Umbilical cord (tissue), 1 donor: ENCODE measurements at regions not wholly inside any gene's neighbourhood (a gene's known extent, or its start where the extent isn't known, plus 50 kb on each side); places are given as distances from the start of the nearest gene placed in this dataset.
"Not testable (repeated sequence)": the region's sequence is repeated elsewhere in the genome, so short reads cannot be mapped to it uniquely, and the experiment has no call there.

Experiments used
- DNase-seq: peaks from one replicate; pipeline ENCODE4 v3.0.0-alpha.2; 2015; ENCODE audit warnings: low spot score

- DNase-seq: peak; percentile 56
Observed at GRCh38 chr9:100714372-100715099, 136.7 kb downstream of the CAVIN4 start.

DNA sequence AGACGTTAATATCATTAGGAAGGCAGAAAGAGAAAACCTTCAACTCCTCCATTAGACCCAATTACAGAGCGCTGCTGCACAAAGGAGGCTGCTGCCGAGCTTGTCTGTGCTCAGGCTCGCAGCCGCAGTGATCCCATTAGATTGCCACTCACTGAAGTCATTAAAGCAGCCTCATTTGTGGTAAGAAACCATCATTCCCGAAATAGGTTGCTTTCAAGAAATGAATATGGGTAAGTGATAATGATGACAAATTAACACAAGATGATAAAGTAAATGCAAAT, 137.2 kb downstream of the CAVIN4 start:
- no peak for DNase-seq

- DNase-seq: no peak
Observed at GRCh38 chr9:100718717-100719116, 140.8 kb downstream of the CAVIN4 start.

GRCh38 chr9:100720922-100721321, 143.0 kb downstream of the CAVIN4 start:
- DNase-seq: peak; percentile 34

GRCh38 chr9:100724886-100725285, 147.0 kb downstream of the CAVIN4 start:
- no peak for DNase-seq

DNA sequence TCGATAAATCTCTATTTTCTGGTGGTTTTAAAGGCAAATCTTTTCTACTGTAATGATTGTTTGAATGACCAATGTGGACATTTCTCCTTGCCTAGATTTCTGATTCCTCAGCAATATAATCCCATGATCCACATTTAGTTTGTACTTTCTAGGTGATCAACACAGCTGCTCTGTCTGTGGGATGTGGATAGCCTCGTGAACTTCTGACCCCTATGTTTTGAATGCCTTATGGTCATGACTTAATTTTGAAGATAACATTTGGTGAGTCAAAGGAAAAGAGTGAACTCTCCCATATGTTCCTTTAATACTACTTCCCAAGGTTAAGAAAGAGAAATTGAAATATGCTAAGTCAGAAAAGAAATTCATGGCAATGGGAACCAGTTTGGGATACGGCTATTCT, 147.5 kb downstream of the CAVIN4 start:
- no peak for DNase-seq

DNA sequence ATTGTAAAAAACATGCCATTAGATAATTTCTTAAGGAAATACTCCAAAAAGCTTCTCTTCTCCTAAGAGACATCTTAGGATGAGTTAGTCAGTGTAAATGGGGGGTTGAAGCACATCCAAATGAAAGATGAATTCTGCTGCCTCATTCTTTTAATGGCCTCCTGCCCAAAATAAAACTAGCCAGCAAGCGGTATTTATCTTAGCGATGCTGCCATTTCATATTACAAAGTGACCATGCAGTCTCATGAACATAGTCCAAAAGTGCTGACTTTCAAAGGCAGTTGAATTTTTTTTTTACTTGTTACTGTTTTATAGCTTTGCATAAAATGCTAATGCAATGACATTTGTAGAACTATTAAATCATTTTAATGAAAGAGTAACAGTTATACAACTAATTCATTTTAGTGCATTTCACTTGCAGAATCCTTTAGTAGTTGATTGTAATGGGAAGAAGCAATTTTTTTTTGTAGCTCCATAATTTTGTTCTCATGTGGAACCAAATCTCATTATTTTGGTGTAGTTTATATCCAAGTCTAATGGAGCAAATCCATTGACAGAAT, 151.5 kb downstream of the CAVIN4 start:
- no peak for DNase-seq

GRCh38 chr9:100730086-100730485, 152.2 kb downstream of the CAVIN4 start:
- no peak for DNase-seq

DNA sequence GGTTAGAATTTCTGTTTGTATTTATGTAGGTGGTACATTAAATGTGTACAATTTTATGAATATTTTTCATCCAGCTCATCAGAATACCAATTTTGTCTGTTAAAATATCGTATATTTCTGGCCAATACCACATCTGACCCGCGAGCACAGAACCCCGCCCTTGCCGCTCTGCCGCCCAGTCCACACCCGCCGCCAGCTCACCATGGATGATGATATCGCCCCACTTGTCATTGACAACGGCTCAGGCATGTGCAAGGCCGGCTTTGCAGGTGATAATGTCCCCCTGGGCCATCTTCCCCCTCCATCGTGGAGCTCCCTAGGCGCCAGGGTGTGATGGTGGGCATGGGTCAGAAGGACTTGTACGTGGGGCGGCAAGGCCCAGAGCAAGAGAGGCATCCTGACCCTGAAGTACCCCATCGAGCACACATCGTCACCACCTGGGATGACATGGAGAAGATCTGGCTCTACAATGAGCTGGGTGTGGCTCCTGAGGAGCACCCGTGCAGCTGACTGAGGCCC, 153.2 kb downstream of the CAVIN4 start:
- DNase-seq: no peak

- DNase-seq: no peak
Observed at GRCh38 chr9:100731557-100731956, 153.7 kb downstream of the CAVIN4 start.

GRCh38 chr9:100739208-100739607, 161.3 kb downstream of the CAVIN4 start:
- DNase-seq: no peak

DNA sequence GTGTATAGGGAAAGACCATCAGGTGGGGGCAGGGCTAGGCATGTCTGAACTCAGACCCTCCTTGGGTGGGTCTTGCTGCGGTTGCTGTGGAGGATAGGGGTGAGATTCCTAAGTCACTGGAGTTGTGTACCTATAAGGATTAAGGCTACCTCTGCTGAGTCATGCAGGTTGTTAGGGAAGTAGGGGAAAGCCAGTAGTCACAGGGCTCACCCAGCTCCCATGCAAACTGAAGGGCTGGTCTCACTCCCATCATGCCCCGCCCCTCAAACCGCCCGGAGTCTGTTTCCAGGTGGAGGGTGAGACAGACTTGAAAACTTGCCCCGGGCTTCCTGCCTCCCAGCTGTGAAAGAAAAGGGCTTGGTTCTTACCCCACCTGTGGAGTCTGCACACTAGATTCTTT, 161.8 kb downstream of the CAVIN4 start:
- DNase-seq: no peak

- not testable (repeated sequence) for DNase-seq
Observed at GRCh38 chr9:100748930-100749329, 171.1 kb downstream of the CAVIN4 start.

- no peak for DNase-seq
Observed at GRCh38 chr9:100756217-100756616, 178.3 kb downstream of the CAVIN4 start.

DNA sequence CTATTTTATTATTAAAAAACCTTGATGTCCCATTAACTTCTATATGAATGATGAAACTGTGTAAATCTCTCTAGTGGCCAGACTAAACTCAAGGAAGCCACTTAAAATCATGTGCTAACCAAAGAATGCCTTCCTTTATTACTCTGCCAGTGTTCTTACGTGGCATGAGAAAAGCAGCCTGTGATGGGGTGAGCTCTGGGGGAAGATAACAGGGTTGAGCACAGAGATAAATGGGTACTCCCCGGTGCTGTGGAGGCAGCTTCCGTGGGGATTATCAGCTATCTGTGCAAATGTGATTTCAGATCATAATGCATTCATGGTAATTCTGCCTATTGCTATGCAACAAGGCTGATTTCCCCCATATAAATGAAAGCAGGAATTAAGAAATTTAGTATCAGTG, 181.3 kb downstream of the CAVIN4 start:
- no peak for DNase-seq

GRCh38 chr9:100761276-100761802, 183.5 kb downstream of the CAVIN4 start:
- no peak for DNase-seq

- no peak for DNase-seq
Observed at GRCh38 chr9:100774326-100774725, 196.4 kb downstream of the CAVIN4 start.

GRCh38 chr9:100774962-100775361, 197.1 kb downstream of the CAVIN4 start:
- DNase-seq: no peak

- no peak for DNase-seq
Observed at GRCh38 chr9:100775912-100776311, 198.0 kb downstream of the CAVIN4 start.

DNA sequence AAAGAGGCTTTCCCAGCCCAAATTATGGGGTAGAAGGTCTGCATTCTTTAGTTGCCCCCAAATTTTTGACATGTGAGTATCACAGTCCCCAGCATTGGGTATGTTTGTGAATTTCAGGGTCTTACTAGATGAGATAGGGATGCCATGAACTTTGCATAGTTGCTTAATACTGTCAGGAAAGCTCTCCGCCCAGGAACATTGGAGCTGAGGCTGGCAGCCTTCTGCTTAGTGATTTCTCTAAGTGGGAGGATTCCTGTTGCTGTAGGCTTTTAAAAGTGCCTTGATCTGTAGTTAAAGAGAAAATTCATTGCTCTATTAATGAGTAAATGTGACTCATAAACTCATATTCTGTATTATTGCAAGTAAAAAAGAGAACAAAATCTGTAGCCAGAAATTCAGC, 206.9 kb downstream of the CAVIN4 start:
- DNase-seq: no peak

DNA sequence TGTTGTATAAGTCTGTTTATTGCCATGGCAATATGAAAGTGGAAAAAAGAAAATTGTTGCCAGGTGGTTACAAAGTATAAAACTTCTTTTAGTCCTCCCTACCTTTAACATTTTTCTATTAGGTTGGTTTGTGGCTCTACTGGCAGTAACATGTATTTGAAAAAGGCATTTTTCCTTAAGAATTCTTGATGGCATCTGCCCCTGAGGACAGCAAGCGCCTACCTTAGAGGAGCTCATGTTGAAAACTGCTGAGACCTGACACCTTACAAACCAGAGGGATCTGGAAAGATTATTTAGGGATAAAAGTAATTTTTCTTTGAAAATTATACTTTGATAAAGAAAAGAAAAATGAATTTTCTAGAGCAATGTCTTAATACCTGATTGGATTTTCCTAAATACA, 208.1 kb downstream of the CAVIN4 start:
- no peak for DNase-seq

GRCh38 chr9:100794738-100795269, 216.9 kb downstream of the CAVIN4 start:
- no peak for DNase-seq

DNA sequence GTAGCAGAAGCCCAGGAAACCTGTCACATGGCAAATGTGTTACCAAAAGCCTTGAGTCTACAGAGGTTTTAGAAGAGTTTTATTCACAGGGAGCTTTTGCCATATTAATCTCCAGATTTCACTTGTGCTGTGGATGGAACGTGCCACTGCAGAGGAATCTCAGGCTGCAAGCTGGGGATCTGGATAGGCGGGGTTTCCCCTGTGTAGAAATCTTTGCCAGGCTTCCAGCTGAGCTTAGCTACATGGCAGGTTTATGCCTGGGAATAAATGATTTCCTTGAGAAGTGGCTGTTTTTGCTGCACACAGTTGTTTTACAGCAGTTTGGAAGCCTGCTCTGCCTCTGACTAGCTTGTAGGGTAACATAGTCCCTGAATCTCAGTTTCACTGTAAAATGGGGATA, 224.6 kb upstream of the PLPPR1 start:
- DNase-seq: peak; percentile 41
